Keratinocyte (primary cell): ENCODE measurements at regions not wholly inside any gene's neighbourhood (a gene's known extent, or its start where the extent isn't known, plus 50 kb on each side); places are given as distances from the start of the nearest gene placed in this dataset.

ENCODE experiments used
- EZH2 ChIP-seq: IDR thresholded peaks from one replicate; pipeline ENCODE4 v1.6.1; 2012; ENCODE audit warnings: inconsistent platforms, mild to moderate bottlenecking, low read length, moderate library complexity
- TF ChIP-seq, protein P1 (sequence below), 3 experiments: IDR thresholded peaks in 1 of 3; conservative IDR thresholded peaks in 1 of 3; optimal IDR thresholded peaks in 1 of 3; 2 replicates in 2 of 3; 3 replicates in 1 of 3; pipeline versions ENCODE3 to v1.5.1; 2011; ENCODE audit warnings: low read length in 3 of 3, mild to moderate bottlenecking in 3 of 3, moderate library complexity in 2 of 3, control low read depth in 1 of 3, inconsistent platforms in 1 of 3; ENCODE audit not compliant: insufficient read depth in 2 of 3; ENCODE audit errors: extremely low read depth in 1 of 3

DNA sequence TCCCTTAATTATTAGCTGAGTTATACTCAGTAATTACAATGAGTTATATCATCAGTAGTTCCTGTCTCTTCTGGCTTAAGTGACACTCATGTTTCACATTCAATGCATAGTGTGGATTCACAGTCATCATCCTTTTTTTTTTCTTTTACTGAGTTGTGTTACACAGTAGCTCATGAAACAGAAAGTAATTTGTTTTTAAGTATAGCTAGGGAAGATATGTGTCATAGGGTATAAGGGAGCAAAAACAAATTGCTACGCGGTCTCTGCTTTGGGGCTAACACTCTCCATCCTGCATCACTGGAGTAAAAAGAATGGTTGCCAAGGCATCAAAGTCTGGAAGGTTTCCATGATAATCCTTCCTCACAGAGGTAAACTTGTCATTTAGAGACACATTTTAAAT, 971.7 kb upstream of the NCAM2 start:
- TF ChIP-seq EZH2, result no peak
- TF ChIP-seq, protein P1, sequence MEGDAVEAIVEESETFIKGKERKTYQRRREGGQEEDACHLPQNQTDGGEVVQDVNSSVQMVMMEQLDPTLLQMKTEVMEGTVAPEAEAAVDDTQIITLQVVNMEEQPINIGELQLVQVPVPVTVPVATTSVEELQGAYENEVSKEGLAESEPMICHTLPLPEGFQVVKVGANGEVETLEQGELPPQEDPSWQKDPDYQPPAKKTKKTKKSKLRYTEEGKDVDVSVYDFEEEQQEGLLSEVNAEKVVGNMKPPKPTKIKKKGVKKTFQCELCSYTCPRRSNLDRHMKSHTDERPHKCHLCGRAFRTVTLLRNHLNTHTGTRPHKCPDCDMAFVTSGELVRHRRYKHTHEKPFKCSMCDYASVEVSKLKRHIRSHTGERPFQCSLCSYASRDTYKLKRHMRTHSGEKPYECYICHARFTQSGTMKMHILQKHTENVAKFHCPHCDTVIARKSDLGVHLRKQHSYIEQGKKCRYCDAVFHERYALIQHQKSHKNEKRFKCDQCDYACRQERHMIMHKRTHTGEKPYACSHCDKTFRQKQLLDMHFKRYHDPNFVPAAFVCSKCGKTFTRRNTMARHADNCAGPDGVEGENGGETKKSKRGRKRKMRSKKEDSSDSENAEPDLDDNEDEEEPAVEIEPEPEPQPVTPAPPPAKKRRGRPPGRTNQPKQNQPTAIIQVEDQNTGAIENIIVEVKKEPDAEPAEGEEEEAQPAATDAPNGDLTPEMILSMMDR (optimal IDR thresholded peaks at IDR 0.05 in 1 of 3, IDR thresholded peaks at IDR 0.05 in 1 of 3, conservative IDR thresholded peaks at IDR 0.05 in 1 of 3; ENCODE audit: extremely low read depth in 1 of 3, insufficient read depth in 2 of 3, low read length in 3 of 3), result no peak
